ENCODE measurements at regions not wholly inside any gene's neighbourhood (a gene's known extent, or its start where the extent isn't known, plus 50 kb on each side); places are given as distances from the start of the nearest gene placed in this dataset.

DNA sequence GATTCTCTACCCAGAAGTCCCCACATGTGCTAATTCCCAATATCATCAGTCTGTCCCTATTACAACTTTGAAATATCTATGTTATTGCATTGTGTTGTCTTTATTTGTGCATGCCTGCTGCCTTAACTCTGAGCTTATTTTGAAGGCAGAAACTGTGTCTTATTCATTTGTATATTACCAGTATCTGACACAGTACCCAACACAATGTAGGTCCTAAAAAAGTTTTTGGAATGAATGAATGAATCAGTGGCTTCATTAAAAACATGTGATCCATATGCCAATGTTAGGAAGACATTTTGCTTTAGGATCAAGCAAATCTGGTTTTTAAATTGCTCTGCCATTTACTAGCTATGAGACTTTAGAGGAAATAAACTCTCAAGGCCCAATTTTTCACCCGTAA is 420.4 kb downstream of the CBLN4 start (continued):
- TF ChIP-seq, protein P1, sequence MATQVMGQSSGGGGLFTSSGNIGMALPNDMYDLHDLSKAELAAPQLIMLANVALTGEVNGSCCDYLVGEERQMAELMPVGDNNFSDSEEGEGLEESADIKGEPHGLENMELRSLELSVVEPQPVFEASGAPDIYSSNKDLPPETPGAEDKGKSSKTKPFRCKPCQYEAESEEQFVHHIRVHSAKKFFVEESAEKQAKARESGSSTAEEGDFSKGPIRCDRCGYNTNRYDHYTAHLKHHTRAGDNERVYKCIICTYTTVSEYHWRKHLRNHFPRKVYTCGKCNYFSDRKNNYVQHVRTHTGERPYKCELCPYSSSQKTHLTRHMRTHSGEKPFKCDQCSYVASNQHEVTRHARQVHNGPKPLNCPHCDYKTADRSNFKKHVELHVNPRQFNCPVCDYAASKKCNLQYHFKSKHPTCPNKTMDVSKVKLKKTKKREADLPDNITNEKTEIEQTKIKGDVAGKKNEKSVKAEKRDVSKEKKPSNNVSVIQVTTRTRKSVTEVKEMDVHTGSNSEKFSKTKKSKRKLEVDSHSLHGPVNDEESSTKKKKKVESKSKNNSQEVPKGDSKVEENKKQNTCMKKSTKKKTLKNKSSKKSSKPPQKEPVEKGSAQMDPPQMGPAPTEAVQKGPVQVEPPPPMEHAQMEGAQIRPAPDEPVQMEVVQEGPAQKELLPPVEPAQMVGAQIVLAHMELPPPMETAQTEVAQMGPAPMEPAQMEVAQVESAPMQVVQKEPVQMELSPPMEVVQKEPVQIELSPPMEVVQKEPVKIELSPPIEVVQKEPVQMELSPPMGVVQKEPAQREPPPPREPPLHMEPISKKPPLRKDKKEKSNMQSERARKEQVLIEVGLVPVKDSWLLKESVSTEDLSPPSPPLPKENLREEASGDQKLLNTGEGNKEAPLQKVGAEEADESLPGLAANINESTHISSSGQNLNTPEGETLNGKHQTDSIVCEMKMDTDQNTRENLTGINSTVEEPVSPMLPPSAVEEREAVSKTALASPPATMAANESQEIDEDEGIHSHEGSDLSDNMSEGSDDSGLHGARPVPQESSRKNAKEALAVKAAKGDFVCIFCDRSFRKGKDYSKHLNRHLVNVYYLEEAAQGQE (IDR thresholded peaks at IDR 0.05; ENCODE audit: unreplicated experiment): no peak
- TF ChIP-seq, protein P2, sequence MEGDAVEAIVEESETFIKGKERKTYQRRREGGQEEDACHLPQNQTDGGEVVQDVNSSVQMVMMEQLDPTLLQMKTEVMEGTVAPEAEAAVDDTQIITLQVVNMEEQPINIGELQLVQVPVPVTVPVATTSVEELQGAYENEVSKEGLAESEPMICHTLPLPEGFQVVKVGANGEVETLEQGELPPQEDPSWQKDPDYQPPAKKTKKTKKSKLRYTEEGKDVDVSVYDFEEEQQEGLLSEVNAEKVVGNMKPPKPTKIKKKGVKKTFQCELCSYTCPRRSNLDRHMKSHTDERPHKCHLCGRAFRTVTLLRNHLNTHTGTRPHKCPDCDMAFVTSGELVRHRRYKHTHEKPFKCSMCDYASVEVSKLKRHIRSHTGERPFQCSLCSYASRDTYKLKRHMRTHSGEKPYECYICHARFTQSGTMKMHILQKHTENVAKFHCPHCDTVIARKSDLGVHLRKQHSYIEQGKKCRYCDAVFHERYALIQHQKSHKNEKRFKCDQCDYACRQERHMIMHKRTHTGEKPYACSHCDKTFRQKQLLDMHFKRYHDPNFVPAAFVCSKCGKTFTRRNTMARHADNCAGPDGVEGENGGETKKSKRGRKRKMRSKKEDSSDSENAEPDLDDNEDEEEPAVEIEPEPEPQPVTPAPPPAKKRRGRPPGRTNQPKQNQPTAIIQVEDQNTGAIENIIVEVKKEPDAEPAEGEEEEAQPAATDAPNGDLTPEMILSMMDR (conservative IDR thresholded peaks at IDR 0.05; ENCODE audit: low read depth in 2 of 2): no peak
- TF ChIP-seq CREB1 (CRISPR knock-in tag; IDR thresholded peaks at IDR 0.05; ENCODE audit: low read depth) (no peak), STAT1 (IDR thresholded peaks at IDR 0.05; ENCODE audit: unreplicated experiment) (no peak), EZH2 (IDR thresholded peaks at IDR 0.05; ENCODE audit: low read depth, unreplicated experiment) (no peak), POLR2AphosphoS5 (IDR thresholded peaks at IDR 0.05; ENCODE audit: low read depth) (no peak), JUNB (IDR thresholded peaks at IDR 0.05; ENCODE audit: unreplicated experiment) (no peak)

DNA sequence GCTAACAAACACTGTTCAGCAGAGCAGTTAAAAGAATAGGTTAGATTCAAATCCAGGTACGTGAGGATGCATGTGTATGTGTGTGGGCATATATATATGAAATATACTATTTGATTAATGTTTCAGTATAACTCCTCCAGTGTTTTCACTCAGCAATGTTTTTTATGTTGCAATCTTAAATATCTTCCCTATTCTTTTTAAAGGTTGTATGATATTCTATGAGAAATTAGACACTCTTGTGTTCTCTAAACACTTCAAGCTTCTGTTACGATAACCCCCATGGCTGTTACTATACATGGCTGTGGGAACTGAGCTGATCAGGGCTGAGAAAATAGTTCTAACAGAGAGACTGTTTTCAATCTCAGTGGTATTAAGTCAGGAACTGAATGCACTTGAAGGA is 421.0 kb downstream of the CBLN4 start:
- no peak overlapping the region for H3K27ac ChIP-seq (ENCODE audit: low read depth)
- no peaks in the 10 kb centered on the region for H3F3A ChIP-seq (replicated peaks; ENCODE audit: low read depth)
- H3K27me3 Mint-ChIP-seq (ENCODE audit: insufficient read depth, low read depth, poor library complexity): no peaks in the 10 kb centered on the region
- H3K9me2 ChIP-seq (ENCODE audit: insufficient read depth): no peaks in the 10 kb centered on the region
- H2AFZ ChIP-seq: no peak overlapping the region
- peaks cover 24% of the 10 kb centered on the region for H3K36me3 ChIP-seq (ENCODE audit: insufficient read depth)
- no peak overlapping the region for H3K4me2 ChIP-seq
- ATAC-seq (no peak), DNase-seq (ENCODE audit: low spot score) (no peak)
- H3K9me3 Mint-ChIP-seq: peaks cover 94% of the 10 kb centered on the region
- H3K4me1 Mint-ChIP-seq: no peaks in the 10 kb centered on the region
- no peaks in the 10 kb centered on the region for H3K79me2 ChIP-seq (replicated peaks; ENCODE audit: insufficient read depth)
- H4K20me1 ChIP-seq (replicated peaks; ENCODE audit: insufficient read depth): no peaks in the 10 kb centered on the region
- H3K4me3 Mint-ChIP-seq: no peak overlapping the region
- no peaks in the 10 kb centered on the region for H3K4me1 ChIP-seq (ENCODE audit: insufficient read depth)
- H3K27ac Mint-ChIP-seq: no peak overlapping the region
- peaks cover 23% of the 10 kb centered on the region; the same call in 2 of the 3 replicates for H3K36me3 Mint-ChIP-seq (ENCODE audit: low read depth)
- H3K4me3 ChIP-seq: no peak overlapping the region
- H3K27me3 ChIP-seq (ENCODE audit: insufficient read depth): no peaks in the 10 kb centered on the region
- TF ChIP-seq ZNF114 (CRISPR knock-in tag; IDR thresholded peaks at IDR 0.05) (no peak), EZH2phosphoT487 (IDR thresholded peaks at IDR 0.05; ENCODE audit: unreplicated experiment) (no peak), ZNF331 (CRISPR knock-in tag; IDR thresholded peaks at IDR 0.05; ENCODE audit: low read depth) (no peak), CREB1 (CRISPR knock-in tag; IDR thresholded peaks at IDR 0.05; ENCODE audit: low read depth) (no peak), JUNB (IDR thresholded peaks at IDR 0.05; ENCODE audit: unreplicated experiment) (no peak), POLR2AphosphoS5 (IDR thresholded peaks at IDR 0.05; ENCODE audit: low read depth) (no peak), EZH2 (IDR thresholded peaks at IDR 0.05; ENCODE audit: low read depth, unreplicated experiment) (no peak), STAT1 (IDR thresholded peaks at IDR 0.05; ENCODE audit: unreplicated experiment) (no peak)
- TF ChIP-seq, protein P3, sequence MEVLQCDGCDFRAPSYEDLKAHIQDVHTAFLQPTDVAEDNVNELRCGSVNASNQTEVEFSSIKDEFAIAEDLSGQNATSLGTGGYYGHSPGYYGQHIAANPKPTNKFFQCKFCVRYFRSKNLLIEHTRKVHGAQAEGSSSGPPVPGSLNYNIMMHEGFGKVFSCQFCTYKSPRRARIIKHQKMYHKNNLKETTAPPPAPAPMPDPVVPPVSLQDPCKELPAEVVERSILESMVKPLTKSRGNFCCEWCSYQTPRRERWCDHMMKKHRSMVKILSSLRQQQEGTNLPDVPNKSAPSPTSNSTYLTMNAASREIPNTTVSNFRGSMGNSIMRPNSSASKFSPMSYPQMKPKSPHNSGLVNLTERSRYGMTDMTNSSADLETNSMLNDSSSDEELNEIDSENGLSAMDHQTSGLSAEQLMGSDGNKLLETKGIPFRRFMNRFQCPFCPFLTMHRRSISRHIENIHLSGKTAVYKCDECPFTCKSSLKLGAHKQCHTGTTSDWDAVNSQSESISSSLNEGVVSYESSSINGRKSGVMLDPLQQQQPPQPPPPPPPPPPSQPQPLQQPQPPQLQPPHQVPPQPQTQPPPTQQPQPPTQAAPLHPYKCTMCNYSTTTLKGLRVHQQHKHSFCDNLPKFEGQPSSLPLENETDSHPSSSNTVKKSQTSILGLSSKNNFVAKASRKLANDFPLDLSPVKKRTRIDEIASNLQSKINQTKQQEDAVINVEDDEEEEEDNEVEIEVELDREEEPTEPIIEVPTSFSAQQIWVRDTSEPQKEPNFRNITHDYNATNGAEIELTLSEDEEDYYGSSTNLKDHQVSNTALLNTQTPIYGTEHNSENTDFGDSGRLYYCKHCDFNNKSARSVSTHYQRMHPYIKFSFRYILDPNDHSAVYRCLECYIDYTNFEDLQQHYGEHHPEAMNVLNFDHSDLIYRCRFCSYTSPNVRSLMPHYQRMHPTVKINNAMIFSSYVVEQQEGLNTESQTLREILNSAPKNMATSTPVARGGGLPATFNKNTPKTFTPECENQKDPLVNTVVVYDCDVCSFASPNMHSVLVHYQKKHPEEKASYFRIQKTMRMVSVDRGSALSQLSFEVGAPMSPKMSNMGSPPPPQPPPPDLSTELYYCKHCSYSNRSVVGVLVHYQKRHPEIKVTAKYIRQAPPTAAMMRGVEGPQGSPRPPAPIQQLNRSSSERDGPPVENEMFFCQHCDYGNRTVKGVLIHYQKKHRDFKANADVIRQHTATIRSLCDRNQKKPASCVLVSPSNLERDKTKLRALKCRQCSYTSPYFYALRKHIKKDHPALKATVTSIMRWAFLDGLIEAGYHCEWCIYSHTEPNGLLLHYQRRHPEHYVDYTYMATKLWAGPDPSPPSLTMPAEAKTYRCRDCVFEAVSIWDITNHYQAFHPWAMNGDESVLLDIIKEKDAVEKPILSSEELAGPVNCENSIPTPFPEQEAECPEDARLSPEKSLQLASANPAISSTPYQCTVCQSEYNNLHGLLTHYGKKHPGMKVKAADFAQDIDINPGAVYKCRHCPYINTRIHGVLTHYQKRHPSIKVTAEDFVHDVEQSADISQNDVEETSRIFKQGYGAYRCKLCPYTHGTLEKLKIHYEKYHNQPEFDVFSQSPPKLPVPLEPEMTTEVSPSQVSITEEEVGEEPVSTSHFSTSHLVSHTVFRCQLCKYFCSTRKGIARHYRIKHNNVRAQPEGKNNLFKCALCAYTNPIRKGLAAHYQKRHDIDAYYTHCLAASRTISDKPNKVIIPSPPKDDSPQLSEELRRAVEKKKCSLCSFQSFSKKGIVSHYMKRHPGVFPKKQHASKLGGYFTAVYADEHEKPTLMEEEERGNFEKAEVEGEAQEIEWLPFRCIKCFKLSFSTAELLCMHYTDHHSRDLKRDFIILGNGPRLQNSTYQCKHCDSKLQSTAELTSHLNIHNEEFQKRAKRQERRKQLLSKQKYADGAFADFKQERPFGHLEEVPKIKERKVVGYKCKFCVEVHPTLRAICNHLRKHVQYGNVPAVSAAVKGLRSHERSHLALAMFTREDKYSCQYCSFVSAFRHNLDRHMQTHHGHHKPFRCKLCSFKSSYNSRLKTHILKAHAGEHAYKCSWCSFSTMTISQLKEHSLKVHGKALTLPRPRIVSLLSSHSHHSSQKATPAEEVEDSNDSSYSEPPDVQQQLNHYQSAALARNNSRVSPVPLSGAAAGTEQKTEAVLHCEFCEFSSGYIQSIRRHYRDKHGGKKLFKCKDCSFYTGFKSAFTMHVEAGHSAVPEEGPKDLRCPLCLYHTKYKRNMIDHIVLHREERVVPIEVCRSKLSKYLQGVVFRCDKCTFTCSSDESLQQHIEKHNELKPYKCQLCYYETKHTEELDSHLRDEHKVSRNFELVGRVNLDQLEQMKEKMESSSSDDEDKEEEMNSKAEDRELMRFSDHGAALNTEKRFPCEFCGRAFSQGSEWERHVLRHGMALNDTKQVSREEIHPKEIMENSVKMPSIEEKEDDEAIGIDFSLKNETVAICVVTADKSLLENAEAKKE (CRISPR knock-in tag; IDR thresholded peaks at IDR 0.05): no peak
- TF ChIP-seq, protein P2 (conservative IDR thresholded peaks at IDR 0.05; ENCODE audit: low read depth in 2 of 2): no peak

All from GM23338 (cell line).